ENCODE measurements at regions not wholly inside any gene's neighbourhood (a gene's known extent, or its start where the extent isn't known, plus 50 kb on each side); places are given as distances from the start of the nearest gene placed in this dataset.

- no peak overlapping the region for H3K27ac Mint-ChIP-seq
- no peaks in the 10 kb centered on the region for H3K27me3 Mint-ChIP-seq (ENCODE audit: low read depth)
- H3K4me1 Mint-ChIP-seq (ENCODE audit: low read depth) = no peaks in the 10 kb centered on the region
- no peak for DNase-seq (ENCODE audit: low spot score)
- intact Hi-C loops (cut with micrococcal nuclease) = no loop called here
- H3K4me3 Mint-ChIP-seq (ENCODE audit: low read depth) = no peak overlapping the region
- no peaks in the 10 kb centered on the region for H3K9me3 Mint-ChIP-seq
- no peaks in the 10 kb centered on the region for H3K36me3 Mint-ChIP-seq (ENCODE audit: low read depth)
These were observed 491.3 kb upstream of the AGTR1 start for GRCh38 chr3:148206446-148206845.

GRCh38 chr3:148208975-148209374 is 488.7 kb upstream of the AGTR1 start:
- Mint-ChIP-seq H3K9me3 (no peaks in the 10 kb centered on the region), H3K4me1 (ENCODE audit: low read depth) (no peaks in the 10 kb centered on the region), H3K27me3 (ENCODE audit: low read depth) (no peaks in the 10 kb centered on the region), H3K36me3 (ENCODE audit: low read depth) (no peaks in the 10 kb centered on the region), H3K4me3 (ENCODE audit: low read depth) (no peak overlapping the region), H3K27ac (no peak overlapping the region)
- DNase-seq (ENCODE audit: low spot score) = no peak
- intact Hi-C loops (cut with micrococcal nuclease) = no loop called here

GRCh38 chr3:148211725-148212124 is 486.0 kb upstream of the AGTR1 start:
- H3K4me1 Mint-ChIP-seq (ENCODE audit: low read depth) = no peaks in the 10 kb centered on the region
- no peaks in the 10 kb centered on the region for H3K9me3 Mint-ChIP-seq
- DNase-seq (ENCODE audit: low spot score) = no peak
- no peak overlapping the region for H3K4me3 Mint-ChIP-seq (ENCODE audit: low read depth)
- H3K27me3 Mint-ChIP-seq (ENCODE audit: low read depth) = no peaks in the 10 kb centered on the region
- H3K36me3 Mint-ChIP-seq (ENCODE audit: low read depth) = no peaks in the 10 kb centered on the region
- H3K27ac Mint-ChIP-seq = no peak overlapping the region
- intact Hi-C loops (cut with micrococcal nuclease) = no loop called here

- Mint-ChIP-seq H3K4me3 (ENCODE audit: low read depth) (no peak overlapping the region), H3K27me3 (ENCODE audit: low read depth) (no peaks in the 10 kb centered on the region), H3K36me3 (ENCODE audit: low read depth) (no peaks in the 10 kb centered on the region), H3K9me3 (no peaks in the 10 kb centered on the region), H3K27ac (no peak overlapping the region), H3K4me1 (ENCODE audit: low read depth) (no peaks in the 10 kb centered on the region)
- DNase-seq (ENCODE audit: low spot score) = no peak
- intact Hi-C loops (cut with micrococcal nuclease) = no loop called here
These were observed 483.0 kb upstream of the AGTR1 start for GRCh38 chr3:148214705-148215104.

- Mint-ChIP-seq H3K9me3 (no peaks in the 10 kb centered on the region), H3K4me3 (ENCODE audit: low read depth) (no peak overlapping the region), H3K27me3 (ENCODE audit: low read depth) (no peaks in the 10 kb centered on the region), H3K36me3 (ENCODE audit: low read depth) (no peaks in the 10 kb centered on the region), H3K27ac (no peak overlapping the region), H3K4me1 (ENCODE audit: low read depth) (no peaks in the 10 kb centered on the region)
- no peak for DNase-seq (ENCODE audit: low spot score)
- intact Hi-C loops (cut with micrococcal nuclease) = no loop called here
These were observed 480.4 kb upstream of the AGTR1 start for GRCh38 chr3:148217317-148217716.

GRCh38 chr3:148218222-148218621 is 479.5 kb upstream of the AGTR1 start:
- H3K36me3 Mint-ChIP-seq (ENCODE audit: low read depth) = no peaks in the 10 kb centered on the region
- no peak for DNase-seq (ENCODE audit: low spot score)
- H3K27me3 Mint-ChIP-seq (ENCODE audit: low read depth) = no peaks in the 10 kb centered on the region
- intact Hi-C loops (cut with micrococcal nuclease) = no loop called here
- H3K4me1 Mint-ChIP-seq (ENCODE audit: low read depth) = no peaks in the 10 kb centered on the region
- H3K9me3 Mint-ChIP-seq = no peaks in the 10 kb centered on the region
- no peak overlapping the region for H3K4me3 Mint-ChIP-seq (ENCODE audit: low read depth)
- no peak overlapping the region for H3K27ac Mint-ChIP-seq

GRCh38 chr3:148219999-148220398 is 477.7 kb upstream of the AGTR1 start:
- Mint-ChIP-seq H3K27ac (no peak overlapping the region), H3K9me3 (no peaks in the 10 kb centered on the region), H3K4me1 (ENCODE audit: low read depth) (no peaks in the 10 kb centered on the region), H3K4me3 (ENCODE audit: low read depth) (no peak overlapping the region), H3K27me3 (ENCODE audit: low read depth) (no peaks in the 10 kb centered on the region), H3K36me3 (ENCODE audit: low read depth) (no peaks in the 10 kb centered on the region)
- no peak for DNase-seq (ENCODE audit: low spot score)
- intact Hi-C loops (cut with micrococcal nuclease) = no loop called here

GRCh38 chr3:148221303-148221702 is 476.4 kb upstream of the AGTR1 start:
- H3K36me3 Mint-ChIP-seq (ENCODE audit: low read depth) = no peaks in the 10 kb centered on the region
- DNase-seq (ENCODE audit: low spot score) = no peak
- H3K27me3 Mint-ChIP-seq (ENCODE audit: low read depth) = no peaks in the 10 kb centered on the region
- H3K4me3 Mint-ChIP-seq (ENCODE audit: low read depth) = no peak overlapping the region
- intact Hi-C loops (cut with micrococcal nuclease) = no loop called here
- H3K27ac Mint-ChIP-seq = no peak overlapping the region
- H3K4me1 Mint-ChIP-seq (ENCODE audit: low read depth) = no peaks in the 10 kb centered on the region
- no peaks in the 10 kb centered on the region for H3K9me3 Mint-ChIP-seq

- intact Hi-C loops (cut with micrococcal nuclease) = no loop called here
- H3K4me3 Mint-ChIP-seq (ENCODE audit: low read depth) = no peak overlapping the region
- no peaks in the 10 kb centered on the region for H3K27me3 Mint-ChIP-seq (ENCODE audit: low read depth)
- H3K27ac Mint-ChIP-seq = no peak overlapping the region
- no peak for DNase-seq (ENCODE audit: low spot score)
- no peaks in the 10 kb centered on the region for H3K36me3 Mint-ChIP-seq (ENCODE audit: low read depth)
- H3K9me3 Mint-ChIP-seq = no peaks in the 10 kb centered on the region
- H3K4me1 Mint-ChIP-seq (ENCODE audit: low read depth) = no peaks in the 10 kb centered on the region
These were observed 474.4 kb upstream of the AGTR1 start for GRCh38 chr3:148223266-148223665.

- Mint-ChIP-seq H3K27me3 (ENCODE audit: low read depth) (no peaks in the 10 kb centered on the region), H3K36me3 (ENCODE audit: low read depth) (no peaks in the 10 kb centered on the region), H3K4me3 (ENCODE audit: low read depth) (no peak overlapping the region), H3K4me1 (ENCODE audit: low read depth) (no peaks in the 10 kb centered on the region), H3K27ac (no peak overlapping the region), H3K9me3 (no peaks in the 10 kb centered on the region)
- no peak for DNase-seq (ENCODE audit: low spot score)
- intact Hi-C loops (cut with micrococcal nuclease) = no loop called here
These were observed 471.5 kb upstream of the AGTR1 start for GRCh38 chr3:148226246-148226645.

- no peaks in the 10 kb centered on the region for H3K9me3 Mint-ChIP-seq
- no peaks in the 10 kb centered on the region for H3K27me3 Mint-ChIP-seq (ENCODE audit: low read depth)
- H3K27ac Mint-ChIP-seq = no peak overlapping the region
- H3K4me3 Mint-ChIP-seq (ENCODE audit: low read depth) = no peak overlapping the region
- no peaks in the 10 kb centered on the region for H3K4me1 Mint-ChIP-seq (ENCODE audit: low read depth)
- no peaks in the 10 kb centered on the region for H3K36me3 Mint-ChIP-seq (ENCODE audit: low read depth)
- intact Hi-C loops (cut with micrococcal nuclease) = no loop called here
- no peak for DNase-seq (ENCODE audit: low spot score)
These were observed 470.2 kb upstream of the AGTR1 start for GRCh38 chr3:148227534-148227933.

GRCh38 chr3:148229107-148229506 is 468.6 kb upstream of the AGTR1 start:
- Mint-ChIP-seq H3K27me3 (ENCODE audit: low read depth) (no peaks in the 10 kb centered on the region), H3K9me3 (no peaks in the 10 kb centered on the region), H3K4me1 (ENCODE audit: low read depth) (no peaks in the 10 kb centered on the region), H3K36me3 (ENCODE audit: low read depth) (no peaks in the 10 kb centered on the region), H3K4me3 (ENCODE audit: low read depth) (no peak overlapping the region), H3K27ac (no peak overlapping the region)
- no peak for DNase-seq (ENCODE audit: low spot score)
- intact Hi-C loops (cut with micrococcal nuclease) = no loop called here

- no peaks in the 10 kb centered on the region for H3K9me3 Mint-ChIP-seq
- DNase-seq (ENCODE audit: low spot score) = no peak
- no peak overlapping the region for H3K4me3 Mint-ChIP-seq (ENCODE audit: low read depth)
- intact Hi-C loops (cut with micrococcal nuclease) = no loop called here
- no peaks in the 10 kb centered on the region for H3K4me1 Mint-ChIP-seq (ENCODE audit: low read depth)
- H3K27ac Mint-ChIP-seq = no peak overlapping the region
- no peaks in the 10 kb centered on the region for H3K27me3 Mint-ChIP-seq (ENCODE audit: low read depth)
- no peaks in the 10 kb centered on the region for H3K36me3 Mint-ChIP-seq (ENCODE audit: low read depth)
These were observed 467.2 kb upstream of the AGTR1 start for GRCh38 chr3:148230473-148230872.

GRCh38 chr3:148232389-148232788 is 465.3 kb upstream of the AGTR1 start:
- H3K36me3 Mint-ChIP-seq (ENCODE audit: low read depth) = no peaks in the 10 kb centered on the region
- H3K9me3 Mint-ChIP-seq = no peaks in the 10 kb centered on the region
- H3K4me1 Mint-ChIP-seq (ENCODE audit: low read depth) = no peaks in the 10 kb centered on the region
- H3K4me3 Mint-ChIP-seq (ENCODE audit: low read depth) = no peak overlapping the region
- no peak overlapping the region for H3K27ac Mint-ChIP-seq
- intact Hi-C loops (cut with micrococcal nuclease) = no loop called here
- no peak for DNase-seq (ENCODE audit: low spot score)
- H3K27me3 Mint-ChIP-seq (ENCODE audit: low read depth) = no peaks in the 10 kb centered on the region

All from activated T-helper 2 cell treated with anti-CD3 and anti-CD28 coated beads, Interferon-gamma antibody, Interleukin-2, Interleukin-4, amounts not matched to agents 10 μg/mL and 5 μg/mL and 100 μg/mL, durations not matched to agents 14 hours and 24 hours and 36 hours (primary cell).